Activated T-cell treated with anti-CD3 and anti-CD28 coated beads, Interleukin-2, amount 50 U/mL, for 4 hours (primary cell): ENCODE measurements at regions not wholly inside any gene's neighbourhood (a gene's known extent, or its start where the extent isn't known, plus 50 kb on each side); places are given as distances from the start of the nearest gene placed in this dataset.

Experiments
- ATAC-seq, 2 donors: fragments of 200-7000 bp; cut with Tn5 transposase; one replicate each; pipeline ENCODE4 v1.10.0; 2021
- DNase-seq: peaks from one replicate; pipeline ENCODE4 v3.0.0-alpha.2; 2020
- H3K27me3 Mint-ChIP-seq: one replicate; pipeline ENCODE4 v1.8.0; 2021; ENCODE audit warnings: low read depth, mixed read lengths
- H3K36me3 Mint-ChIP-seq: one replicate; pipeline ENCODE4 v1.8.0; 2022; ENCODE audit warnings: mixed read lengths; ENCODE audit not compliant: insufficient read depth
- H3K4me1 Mint-ChIP-seq: one replicate; pipeline ENCODE4 v1.8.0; 2021; ENCODE audit warnings: low read depth, mixed read lengths
- H3K4me3 Mint-ChIP-seq: one replicate; pipeline ENCODE4 v1.8.0; 2021; ENCODE audit warnings: mild to moderate bottlenecking, moderate library complexity, mixed read lengths
- H3K9me3 Mint-ChIP-seq: one replicate; pipeline ENCODE4 v1.8.0; 2021; ENCODE audit warnings: mixed read lengths

GRCh38 chr11:70692131-70692530 lies 293.8 kb downstream of the CTTN start:
- H3K9me3 Mint-ChIP-seq: peaks cover 6% of the 10 kb centered on the region
- H3K36me3 Mint-ChIP-seq: no peaks in the 10 kb centered on the region
- H3K27me3 Mint-ChIP-seq: no peaks in the 10 kb centered on the region
- DNase-seq (no peak), ATAC-seq (no peak)
- no peaks in the 10 kb centered on the region for H3K4me1 Mint-ChIP-seq
- no peak overlapping the region for H3K4me3 Mint-ChIP-seq

- ATAC-seq (no peak), DNase-seq (no peak)
- Mint-ChIP-seq H3K9me3 (peaks cover 6% of the 10 kb centered on the region), H3K27me3 (peaks cover 2% of the 10 kb centered on the region), H3K4me3 (no peak overlapping the region), H3K36me3 (no peaks in the 10 kb centered on the region), H3K4me1 (peaks cover 2% of the 10 kb centered on the region)
Observed at GRCh38 chr11:70694371-70694770, 296.0 kb downstream of the CTTN start.

GRCh38 chr11:70695086-70695960 lies 297.0 kb downstream of the CTTN start:
- H3K4me1 Mint-ChIP-seq: peaks cover 2% of the 10 kb centered on the region
- ATAC-seq (no peak), DNase-seq (no peak)
- H3K4me3 Mint-ChIP-seq: no peak overlapping the region
- no peaks in the 10 kb centered on the region for H3K36me3 Mint-ChIP-seq
- H3K27me3 Mint-ChIP-seq: peaks cover 2% of the 10 kb centered on the region
- H3K9me3 Mint-ChIP-seq: no peaks in the 10 kb centered on the region

- ATAC-seq: no peak
- Mint-ChIP-seq H3K4me3 (no peak overlapping the region), H3K36me3 (no peaks in the 10 kb centered on the region), H3K9me3 (no peaks in the 10 kb centered on the region), H3K4me1 (peaks cover 2% of the 10 kb centered on the region), H3K27me3 (peaks cover 2% of the 10 kb centered on the region)
- no peak for DNase-seq
Observed at GRCh38 chr11:70696076-70696475, 297.7 kb downstream of the CTTN start.

GRCh38 chr11:70696564-70696963 lies 298.2 kb downstream of the CTTN start:
- H3K4me1 Mint-ChIP-seq: peaks cover 2% of the 10 kb centered on the region
- no peak overlapping the region for H3K4me3 Mint-ChIP-seq
- peaks cover 2% of the 10 kb centered on the region for H3K27me3 Mint-ChIP-seq
- H3K9me3 Mint-ChIP-seq: no peaks in the 10 kb centered on the region
- ATAC-seq (no peak), DNase-seq (no peak)
- no peaks in the 10 kb centered on the region for H3K36me3 Mint-ChIP-seq

GRCh38 chr11:70697701-70698100 lies 299.4 kb downstream of the CTTN start:
- peaks cover 2% of the 10 kb centered on the region for H3K4me1 Mint-ChIP-seq
- H3K4me3 Mint-ChIP-seq: no peak overlapping the region
- no peaks in the 10 kb centered on the region for H3K36me3 Mint-ChIP-seq
- no peaks in the 10 kb centered on the region for H3K9me3 Mint-ChIP-seq
- DNase-seq: no peak
- ATAC-seq: no peak
- H3K27me3 Mint-ChIP-seq: peaks cover 2% of the 10 kb centered on the region

GRCh38 chr11:70698871-70699270 lies 300.5 kb downstream of the CTTN start:
- DNase-seq (no peak), ATAC-seq (no peak)
- Mint-ChIP-seq H3K9me3 (no peaks in the 10 kb centered on the region), H3K27me3 (peaks cover 2% of the 10 kb centered on the region), H3K4me1 (peaks cover 2% of the 10 kb centered on the region), H3K36me3 (no peaks in the 10 kb centered on the region), H3K4me3 (no peak overlapping the region)

- no peaks in the 10 kb centered on the region for H3K9me3 Mint-ChIP-seq
- peaks cover 4% of the 10 kb centered on the region for H3K27me3 Mint-ChIP-seq
- no peak overlapping the region for H3K4me3 Mint-ChIP-seq
- no peak for ATAC-seq
- H3K36me3 Mint-ChIP-seq: no peaks in the 10 kb centered on the region
- peaks cover 2% of the 10 kb centered on the region for H3K4me1 Mint-ChIP-seq
- no peak for DNase-seq
Observed at GRCh38 chr11:70699294-70700221, 301.2 kb downstream of the CTTN start.

- Mint-ChIP-seq H3K27me3 (peaks cover 4% of the 10 kb centered on the region), H3K36me3 (no peaks in the 10 kb centered on the region)
Observed at GRCh38 chr11:70700453-70700852, 302.1 kb downstream of the CTTN start.

GRCh38 chr11:70700871-70701270 lies 302.5 kb downstream of the CTTN start:
- Mint-ChIP-seq H3K27me3 (peaks cover 4% of the 10 kb centered on the region), H3K4me3 (no peak overlapping the region), H3K4me1 (peaks cover 2% of the 10 kb centered on the region), H3K36me3 (no peaks in the 10 kb centered on the region), H3K9me3 (no peaks in the 10 kb centered on the region)
- no peak for ATAC-seq
- no peak for DNase-seq

More at GRCh38 chr11:70700453-70700852, 302.1 kb downstream of the CTTN start:
- Mint-ChIP-seq H3K9me3 (no peaks in the 10 kb centered on the region), H3K4me3 (no peak overlapping the region), H3K4me1 (peaks cover 2% of the 10 kb centered on the region)
- DNase-seq (no peak), ATAC-seq (no peak)

GRCh38 chr11:70702040-70702648 lies 303.8 kb downstream of the CTTN start:
- ATAC-seq (no peak), DNase-seq (no peak)
- Mint-ChIP-seq H3K27me3 (peaks cover 4% of the 10 kb centered on the region), H3K4me3 (no peak overlapping the region), H3K36me3 (no peaks in the 10 kb centered on the region), H3K9me3 (no peaks in the 10 kb centered on the region), H3K4me1 (peaks cover 2% of the 10 kb centered on the region)

GRCh38 chr11:70703141-70704064 lies 305.1 kb downstream of the CTTN start:
- Mint-ChIP-seq H3K36me3 (no peaks in the 10 kb centered on the region), H3K27me3 (peaks cover 1% of the 10 kb centered on the region), H3K4me3 (no peak overlapping the region), H3K9me3 (no peaks in the 10 kb centered on the region), H3K4me1 (peaks cover 2% of the 10 kb centered on the region)
- ATAC-seq (no peak), DNase-seq (no peak)

GRCh38 chr11:70705097-70705496 lies 306.8 kb downstream of the CTTN start:
- ATAC-seq: no peak

More at GRCh38 chr11:70705097-70705496, 306.8 kb downstream of the CTTN start:
- Mint-ChIP-seq H3K4me3 (no peak overlapping the region), H3K4me1 (no peaks in the 10 kb centered on the region), H3K27me3 (peaks cover 7% of the 10 kb centered on the region), H3K9me3 (no peaks in the 10 kb centered on the region), H3K36me3 (no peaks in the 10 kb centered on the region)
- DNase-seq: no peak
